Transverse colon (tissue), 4 donors: ENCODE measurements at regions not wholly inside any gene's neighbourhood (a gene's known extent, or its start where the extent isn't known, plus 50 kb on each side); places are given as distances from the start of the nearest gene placed in this dataset.

Source experiments
- DNase-seq: peaks from one replicate; pipeline ENCODE4 v3.0.0-alpha.2; 2019
- H3K27ac ChIP-seq, 4 donors: fragments of 200-600 bp; sonication (generic); 2 replicates each; pipeline ENCODE4 v1.5.1; 2016 to 2018; ENCODE audit warnings: inconsistent platforms in 4 of 4
- H3K27me3 ChIP-seq: fragments of 200-600 bp; sonication (generic); 2 replicates; pipeline ENCODE4 v1.5.1; 2017; ENCODE audit warnings: inconsistent platforms
- H3K36me3 ChIP-seq, 4 donors: fragments of 200-600 bp; sonication (generic); 2 replicates each; pipeline ENCODE4 v1.5.1; 2017 to 2019; ENCODE audit warnings: inconsistent platforms in 4 of 4
- H3K4me1 ChIP-seq, 4 donors: fragments of 200-600 bp; sonication (generic); 2 replicates each; pipeline ENCODE4 v1.5.1; 2017 to 2020; ENCODE audit warnings: inconsistent platforms in 4 of 4
- H3K4me3 ChIP-seq, 4 donors: fragments of 200-600 bp; sonication (generic); 1 replicate in 1 of 4; 2 replicates in 3 of 4; pipeline versions ENCODE4 v1.5.1 to v1.6.1; 2017 to 2019; ENCODE audit warnings: inconsistent platforms in 4 of 4
- H3K9me3 ChIP-seq, 2 donors: fragments of 200-600 bp; sonication (generic); 2 replicates each; pipeline ENCODE4 v1.5.1; 2017 to 2019; ENCODE audit warnings: inconsistent platforms in 2 of 2
- EP300 ChIP-seq: sonication (generic); formaldehyde crosslinking; IDR thresholded peaks from one replicate; pipeline ENCODE4 v1.6.1; 2017; ENCODE audit warnings: antibody characterized with exemption, low read depth
- POLR2A ChIP-seq: fragments of 450-650 bp; IDR thresholded peaks from one replicate; pipeline ENCODE4 v1.6.1; 2016; ENCODE audit warnings: antibody characterized with exemption, mild to moderate bottlenecking, moderate library complexity
- POLR2AphosphoS5 ChIP-seq, 3 donors: sonication (generic); formaldehyde crosslinking; IDR thresholded peaks; one replicate each; pipeline ENCODE4 v1.6.1; 2016; ENCODE audit warnings: antibody characterized with exemption in 3 of 3
- WGBS, 2 donors: methylation state at CpG; one replicate each; pipeline ENCODE4 v1.1.5; 2018; ENCODE audit warnings: low coverage in 1 of 2; 5-methylcytosine and 5-hydroxymethylcytosine counted together
- in situ Hi-C, 4 donors: fragments of 200-750 bp; cut with MboI; loops; one replicate each; pipeline versions ENCODE4 v1.15.0 to v1.15.1; 2017; ENCODE audit warnings: low sequenced_read_pairs in 3 of 4, low pct_ligation_motif_present in 1 of 4, low pct_unique_long_range_greater_than_20kb in 1 of 4
- intact Hi-C: fragments of 100-400 bp; cut with DNase I; formaldehyde crosslinking; loops from one replicate; pipeline ENCODE4 v1.15.1; 2023; ENCODE audit warnings: low total_unique reads
- TF ChIP-seq, protein P1 (sequence below), 5 experiments: fragments of 200-600 bp in 3 of 5; fragments of 450-650 bp in 2 of 5; sonication (generic) in 3 of 5; IDR thresholded peaks; 1 replicate in 2 of 5; 2 replicates in 3 of 5; pipeline ENCODE4 v1.5.1; 2016 to 2017; ENCODE audit warnings: antibody characterized with exemption in 5 of 5, inconsistent platforms in 3 of 5, mild to moderate bottlenecking in 2 of 5, moderate library complexity in 1 of 5

GRCh38 chr6:140560671-140561070, 1186.2 kb upstream of the CITED2 start:
- in situ Hi-C loops, result no loop called here

DNA sequence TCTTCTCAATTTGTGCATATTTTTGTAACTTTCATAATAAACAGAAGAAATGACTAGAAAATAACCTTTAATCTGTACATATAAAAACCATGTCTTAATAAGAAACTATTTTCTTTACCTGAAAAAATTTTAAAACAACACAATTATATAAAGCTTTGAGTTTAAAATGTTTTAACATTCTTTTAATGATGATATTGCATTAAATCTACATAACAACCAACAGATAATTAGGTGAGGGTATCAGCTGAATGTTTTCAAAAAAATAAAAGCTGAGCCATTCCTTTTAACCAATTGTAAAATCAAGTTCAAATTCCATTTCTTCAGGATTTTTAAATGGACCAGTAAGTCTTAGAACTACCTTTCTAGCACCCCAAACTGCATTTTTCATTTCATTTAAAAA, 1185.0 kb upstream of the CITED2 start:
- Histone ChIP-seq H3K27ac (no peak overlapping the region), H3K4me3 (no peak overlapping the region), H3K9me3 (no peaks in the 10 kb centered on the region), H3K4me1 (no peaks in the 10 kb centered on the region), H3K36me3 (no peaks in the 10 kb centered on the region), H3K27me3 (no peaks in the 10 kb centered on the region)
- no peak for DNase-seq
- intact Hi-C loops, result no loop called here
- in situ Hi-C loops, result no loop called here
- TF ChIP-seq POLR2AphosphoS5 (IDR thresholded peaks at IDR 0.05), result no peak
- no peak for TF ChIP-seq EP300
- TF ChIP-seq POLR2A, result no peak

More at GRCh38 chr6:140560671-140561070, 1186.2 kb upstream of the CITED2 start:
- Histone ChIP-seq H3K27ac (no peak overlapping the region), H3K4me1 (no peaks in the 10 kb centered on the region), H3K36me3 (no peaks in the 10 kb centered on the region), H3K9me3 (no peaks in the 10 kb centered on the region), H3K4me3 (no peak overlapping the region), H3K27me3 (no peaks in the 10 kb centered on the region)
- no peak for DNase-seq
- WGBS, 2 donors, result 73 to 77% methylated on average over 1 of the region's 1 CpG
- no peak for TF ChIP-seq POLR2A
- TF ChIP-seq, protein P1, sequence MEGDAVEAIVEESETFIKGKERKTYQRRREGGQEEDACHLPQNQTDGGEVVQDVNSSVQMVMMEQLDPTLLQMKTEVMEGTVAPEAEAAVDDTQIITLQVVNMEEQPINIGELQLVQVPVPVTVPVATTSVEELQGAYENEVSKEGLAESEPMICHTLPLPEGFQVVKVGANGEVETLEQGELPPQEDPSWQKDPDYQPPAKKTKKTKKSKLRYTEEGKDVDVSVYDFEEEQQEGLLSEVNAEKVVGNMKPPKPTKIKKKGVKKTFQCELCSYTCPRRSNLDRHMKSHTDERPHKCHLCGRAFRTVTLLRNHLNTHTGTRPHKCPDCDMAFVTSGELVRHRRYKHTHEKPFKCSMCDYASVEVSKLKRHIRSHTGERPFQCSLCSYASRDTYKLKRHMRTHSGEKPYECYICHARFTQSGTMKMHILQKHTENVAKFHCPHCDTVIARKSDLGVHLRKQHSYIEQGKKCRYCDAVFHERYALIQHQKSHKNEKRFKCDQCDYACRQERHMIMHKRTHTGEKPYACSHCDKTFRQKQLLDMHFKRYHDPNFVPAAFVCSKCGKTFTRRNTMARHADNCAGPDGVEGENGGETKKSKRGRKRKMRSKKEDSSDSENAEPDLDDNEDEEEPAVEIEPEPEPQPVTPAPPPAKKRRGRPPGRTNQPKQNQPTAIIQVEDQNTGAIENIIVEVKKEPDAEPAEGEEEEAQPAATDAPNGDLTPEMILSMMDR (IDR thresholded peaks at IDR 0.05), result no peak
- no peak for TF ChIP-seq EP300
- TF ChIP-seq POLR2AphosphoS5 (IDR thresholded peaks at IDR 0.05), result no peak
- intact Hi-C loops, result no loop called here

GRCh38 chr6:140554421-140554820, 1180.0 kb upstream of the CITED2 start:
- Histone ChIP-seq H3K27me3 (no peaks in the 10 kb centered on the region), H3K27ac (no peak overlapping the region), H3K4me3 (no peak overlapping the region), H3K4me1 (no peaks in the 10 kb centered on the region), H3K36me3 (no peaks in the 10 kb centered on the region), H3K9me3 (no peaks in the 10 kb centered on the region)
- intact Hi-C loops (no loop called here), in situ Hi-C loops (no loop called here)
- no peak for DNase-seq
- 89% methylated on average over 2 of the region's 2 CpGs; no CpG with 5 or more reads in 1 of the 2 donors for WGBS, 2 donors
- no peak for TF ChIP-seq POLR2AphosphoS5 (IDR thresholded peaks at IDR 0.05)

GRCh38 chr6:140548366-140548765, 1173.9 kb upstream of the CITED2 start:
- intact Hi-C loops (no loop called here), in situ Hi-C loops (no loop called here)
- DNase-seq, result no peak
- WGBS, 2 donors, result 65 to 100% methylated on average over 1 of the region's 1 CpG
- Histone ChIP-seq H3K4me3 (no peak overlapping the region), H3K9me3 (no peaks in the 10 kb centered on the region), H3K36me3 (no peaks in the 10 kb centered on the region), H3K27me3 (no peaks in the 10 kb centered on the region), H3K27ac (no peak overlapping the region), H3K4me1 (no peaks in the 10 kb centered on the region)
- TF ChIP-seq EP300, result no peak
- TF ChIP-seq, protein P1 (IDR thresholded peaks at IDR 0.05), result no peak
- no peak for TF ChIP-seq POLR2A
- TF ChIP-seq POLR2AphosphoS5 (IDR thresholded peaks at IDR 0.05), result no peak

GRCh38 chr6:140546640-140547039, 1172.2 kb upstream of the CITED2 start:
- no peaks in the 10 kb centered on the region for H3K4me1 ChIP-seq
- TF ChIP-seq, protein P1 (IDR thresholded peaks at IDR 0.05), result no peak
- no peak for TF ChIP-seq POLR2AphosphoS5 (IDR thresholded peaks at IDR 0.05)
- in situ Hi-C loops, result no loop called here
- intact Hi-C loops, result no loop called here
- no peak overlapping the region for H3K27ac ChIP-seq
- no peaks in the 10 kb centered on the region for H3K27me3 ChIP-seq
- no peak for DNase-seq
- no peaks in the 10 kb centered on the region for H3K36me3 ChIP-seq
- H3K4me3 ChIP-seq, result no peak overlapping the region
- 86 to 90% methylated on average over 1 to 3 of the region's 3 CpGs for WGBS, 2 donors
- no peaks in the 10 kb centered on the region for H3K9me3 ChIP-seq
